GM19438 (cell line): ENCODE measurements at regions not wholly inside any gene's neighbourhood (a gene's known extent, or its start where the extent isn't known, plus 50 kb on each side); places are given as distances from the start of the nearest gene placed in this dataset.

Experiments
- ATAC-seq: cut with Tn5 transposase; IDR thresholded peaks from one replicate; pipeline ENCODE4 v1.9.1; 2021; ENCODE audit warnings: low read depth; ENCODE audit not compliant: unreplicated experiment

- ATAC-seq: no peak
Observed at GRCh38 chr1:238099871-238100270, 209.1 kb upstream of the ZP4 start.

GRCh38 chr1:238089615-238090014 is 198.9 kb upstream of the ZP4 start:
- no peak for ATAC-seq

- ATAC-seq: no peak
Observed at GRCh38 chr1:238088560-238089290, 198.0 kb upstream of the ZP4 start.

- ATAC-seq: no peak
Observed at GRCh38 chr1:238073991-238074390, 183.3 kb upstream of the ZP4 start.

GRCh38 chr1:238071061-238071460 is 180.3 kb upstream of the ZP4 start:
- ATAC-seq: no peak

GRCh38 chr1:238063454-238063853 is 172.7 kb upstream of the ZP4 start:
- no peak for ATAC-seq

- peak; percentile 49 for ATAC-seq
Observed at GRCh38 chr1:238061967-238062613, 171.4 kb upstream of the ZP4 start.

- ATAC-seq: peak; percentile 65
Observed at GRCh38 chr1:238060061-238060460, 169.3 kb upstream of the ZP4 start.

- ATAC-seq: no peak
Observed at GRCh38 chr1:238052496-238053266, 162.0 kb upstream of the ZP4 start.

GRCh38 chr1:238029126-238029525 is 138.4 kb upstream of the ZP4 start:
- no peak for ATAC-seq

- no peak for ATAC-seq
Observed at GRCh38 chr1:238027366-238027765, 136.6 kb upstream of the ZP4 start.

- ATAC-seq: no peak
Observed at GRCh38 chr1:238023137-238023536, 132.4 kb upstream of the ZP4 start.

- no peak for ATAC-seq
Observed at GRCh38 chr1:238018214-238018613, 127.5 kb upstream of the ZP4 start.

GRCh38 chr1:238006779-238007178 is 116.1 kb upstream of the ZP4 start:
- ATAC-seq: no peak

GRCh38 chr1:238005116-238005515 is 114.4 kb upstream of the ZP4 start:
- no peak for ATAC-seq

GRCh38 chr1:238001818-238002217 is 111.1 kb upstream of the ZP4 start:
- no peak for ATAC-seq

GRCh38 chr1:237999426-238000052 is 108.8 kb upstream of the ZP4 start:
- no peak for ATAC-seq

GRCh38 chr1:237998581-237998980 is 107.9 kb upstream of the ZP4 start:
- ATAC-seq: no peak

GRCh38 chr1:237983496-237983895 is 92.8 kb upstream of the ZP4 start:
- ATAC-seq: no peak

- ATAC-seq: no peak
Observed at GRCh38 chr1:237981223-237981622, 90.5 kb upstream of the ZP4 start.

GRCh38 chr1:237976331-237976730 is 85.6 kb upstream of the ZP4 start:
- ATAC-seq: no peak
